ENCODE measurements at regions not wholly inside any gene's neighbourhood (a gene's known extent, or its start where the extent isn't known, plus 50 kb on each side); places are given as distances from the start of the nearest gene placed in this dataset.

- no peak for TF ChIP-seq AFF4 (CRISPR knock-in tag; IDR thresholded peaks at IDR 0.05; ENCODE audit: borderline replicate concordance)
Measured at GRCh38 chr9:18335825-18336224, 138.1 kb upstream of the ADAMTSL1 start (continued).

- DNase-seq (ENCODE audit: low spot score) (no peak), ATAC-seq (no peak)
- TF ChIP-seq CBFB (CRISPR knock-in tag; IDR thresholded peaks at IDR 0.05; ENCODE audit: low read depth): no peak
- ChIA-PET POLR2A (no interaction called here), CTCF (no interaction called here)
- no peaks in the 10 kb centered on the region for H3K27me3 Mint-ChIP-seq (ENCODE audit: low read depth)
- peaks cover 17% of the 10 kb centered on the region for H3K36me3 Mint-ChIP-seq
- peaks cover 27% of the 10 kb centered on the region for H3K9me3 Mint-ChIP-seq
- H3K27ac Mint-ChIP-seq: no peak overlapping the region
- H3K4me1 Mint-ChIP-seq: peaks cover 10% of the 10 kb centered on the region
- no peak overlapping the region for H3K4me3 Mint-ChIP-seq
Measured at GRCh38 chr9:18338042-18338441, 135.9 kb upstream of the ADAMTSL1 start.

- H3K36me3 Mint-ChIP-seq: peaks cover 17% of the 10 kb centered on the region
- H3K9me3 Mint-ChIP-seq: peaks cover 22% of the 10 kb centered on the region
- no peak for TF ChIP-seq JAZF1 (CRISPR knock-in tag; IDR thresholded peaks at IDR 0.05)
- no peak for TF ChIP-seq MAX (CRISPR knock-in tag; IDR thresholded peaks at IDR 0.05)
- no peak for TF ChIP-seq ARID4B (CRISPR knock-in tag; IDR thresholded peaks at IDR 0.05; ENCODE audit: borderline replicate concordance)
- no peak for TF ChIP-seq GRHL2 (CRISPR knock-in tag; IDR thresholded peaks at IDR 0.05; ENCODE audit: insufficient replicate concordance, severe bottlenecking)
- TF ChIP-seq ATF1 (CRISPR knock-in tag; IDR thresholded peaks at IDR 0.05): no peak
- TF ChIP-seq PRRX2 (CRISPR knock-in tag; IDR thresholded peaks at IDR 0.05): no peak
- no peak for TF ChIP-seq ZMAT4 (CRISPR knock-in tag; IDR thresholded peaks at IDR 0.05)
- no peak overlapping the region for H3K27ac Mint-ChIP-seq
- DNase-seq (ENCODE audit: low spot score) (no peak), ATAC-seq (no peak)
- peaks cover 7% of the 10 kb centered on the region; the same call in 1 of the 2 replicates for H3K4me1 Mint-ChIP-seq
- no peak overlapping the region for H3K4me3 Mint-ChIP-seq
- no peaks in the 10 kb centered on the region for H3K27me3 Mint-ChIP-seq (ENCODE audit: low read depth)
- POLR2A ChIA-PET: no interaction called here
- CTCF ChIA-PET: no interaction called here
Measured at GRCh38 chr9:18343784-18344183, 130.2 kb upstream of the ADAMTSL1 start.

- ATAC-seq (no peak), DNase-seq (ENCODE audit: low spot score) (no peak)
- Mint-ChIP-seq H3K9me3 (0 out of 2 replicates have a peak, but pooled peaks cover under 1% of the 10 kb centered on the region), H3K27ac (no peak overlapping the region), H3K4me3 (no peak overlapping the region), H3K36me3 (no peaks in the 10 kb centered on the region), H3K27me3 (ENCODE audit: low read depth) (no peaks in the 10 kb centered on the region), H3K4me1 (peaks cover 7% of the 10 kb centered on the region)
- CTCF ChIA-PET: no interaction called here
- POLR2A ChIA-PET: interaction anchor here (0.5 kb wide), 1 partner anchor 92 kb away, joined by 3 read pairs; no protein-coding TSS in a partner anchor
- no peak for TF ChIP-seq ETV6 (CRISPR knock-in tag; IDR thresholded peaks at IDR 0.05)
- TF ChIP-seq HMGA2 (CRISPR knock-in tag; IDR thresholded peaks at IDR 0.05): peak; percentile 39; the same call in 1 of the 2 replicates
- no peak for TF ChIP-seq ZNF425 (CRISPR knock-in tag; conservative IDR thresholded peaks at IDR 0.05)
- no peak for TF ChIP-seq CREB1 (CRISPR knock-in tag; IDR thresholded peaks at IDR 0.05)
Measured at GRCh38 chr9:18346745-18347144, 127.2 kb upstream of the ADAMTSL1 start.

Measured in WTC11 (cell line).